SU-DHL-6 (cell line): ENCODE measurements at regions not wholly inside any gene's neighbourhood (a gene's known extent, or its start where the extent isn't known, plus 50 kb on each side); places are given as distances from the start of the nearest gene placed in this dataset.

Experiments
- H2AFZ ChIP-seq: fragments of 200-600 bp; sonication (generic); 2 replicates; pipeline ENCODE4 v1.6.1; 2014; ENCODE audit warnings: low read depth, mild to moderate bottlenecking, moderate library complexity, mixed read lengths, antibody characterized with exemption, low read length; ENCODE audit not compliant: severe bottlenecking
- H3F3A ChIP-seq: fragments of 200-600 bp; shearing (Covaris generic); 2 replicates; pipeline ENCODE4 v1.6.0; 2016; ENCODE audit warnings: antibody characterized with exemption, mild to moderate bottlenecking; ENCODE audit not compliant: insufficient read depth
- H3K27ac ChIP-seq: fragments of 200-600 bp; sonication (generic); 2 replicates; pipeline ENCODE4 v1.5.1; 2016; ENCODE audit warnings: low read depth, mild to moderate bottlenecking, low read length, moderate library complexity, mixed read lengths
- H3K27me3 ChIP-seq: fragments of 200-600 bp; sonication (generic), shearing (Covaris generic); 2 replicates; pipeline ENCODE4 v1.6.0; 2014; ENCODE audit warnings: mild to moderate bottlenecking, low read length
- H3K36me3 ChIP-seq: fragments of 200-600 bp; sonication (generic); 2 replicates; pipeline ENCODE4 v1.6.1; 2014; ENCODE audit warnings: mild to moderate bottlenecking, low read length, mixed read lengths
- H3K4me2 ChIP-seq: fragments of 300-600, 200-600 bp; shearing (Covaris generic), sonication (generic); 2 replicates; pipeline ENCODE4 v1.6.0; 2014; ENCODE audit warnings: low read length, low read depth, mild to moderate bottlenecking; ENCODE audit not compliant: poor library complexity, severe bottlenecking
- H3K4me3 ChIP-seq: fragments of 200-600 bp; sonication (generic); 2 replicates; pipeline ENCODE4 v1.5.1; 2014; ENCODE audit warnings: antibody characterized with exemption, low read length, mild to moderate bottlenecking, mixed read lengths; ENCODE audit not compliant: insufficient read depth, poor library complexity, severe bottlenecking
- H3K79me2 ChIP-seq: fragments of 200-600 bp; sonication (generic); 2 replicates; pipeline ENCODE4 v1.6.1; 2014; ENCODE audit warnings: mild to moderate bottlenecking, low read length, moderate library complexity; ENCODE audit not compliant: insufficient read depth
- H3K9ac ChIP-seq: fragments of 200-600 bp; sonication (generic); 2 replicates; pipeline ENCODE4 v1.7.0; 2014; ENCODE audit warnings: mild to moderate bottlenecking, low read length
- H3K9me2 ChIP-seq: fragments of 200-600 bp; sonication (generic); replicated peaks from 2 replicates; pipeline ENCODE4 v1.6.1; 2014; ENCODE audit warnings: low read length; ENCODE audit not compliant: insufficient read depth
- H3K9me3 ChIP-seq: fragments of 200-600 bp; sonication (generic); 2 replicates; pipeline ENCODE4 v1.6.1; 2014; ENCODE audit warnings: low read length, mixed read lengths; ENCODE audit not compliant: insufficient read depth
- H4K20me1 ChIP-seq: fragments of 200-600 bp; sonication (generic); 2 replicates; pipeline ENCODE4 v1.6.1; 2014; ENCODE audit warnings: low read depth, mild to moderate bottlenecking, antibody characterized with exemption, low read length, moderate library complexity, mixed read lengths
- CTCF ChIP-seq: fragments of 200-600 bp; sonication (generic); IDR thresholded peaks from one replicate; pipeline ENCODE4 v1.5.1; 2017; ENCODE audit warnings: antibody characterized with exemption, mild to moderate bottlenecking, low read length, moderate library complexity; ENCODE audit not compliant: insufficient read depth, poor library complexity, severe bottlenecking
- EZH2phosphoT487 ChIP-seq: fragments of 200-600 bp; sonication (generic), shearing (Covaris generic); conservative IDR thresholded peaks from 2 replicates; pipeline ENCODE4 v1.6.1; 2018; ENCODE audit warnings: mild to moderate bottlenecking, antibody characterized with exemption, low read length, moderate library complexity, mixed read lengths

GRCh38 chr2:133655610-133656009 is 87.3 kb upstream of the NCKAP5 start:
- no peak overlapping the region for H3K9ac ChIP-seq
- H2AFZ ChIP-seq, result no peak overlapping the region
- no peaks in the 10 kb centered on the region for H4K20me1 ChIP-seq
- H3F3A ChIP-seq, result no peaks in the 10 kb centered on the region
- no peaks in the 10 kb centered on the region for H3K9me3 ChIP-seq
- H3K4me2 ChIP-seq, result no peak overlapping the region
- H3K79me2 ChIP-seq, result no peaks in the 10 kb centered on the region
- no peak overlapping the region for H3K4me3 ChIP-seq
- no peaks in the 10 kb centered on the region for H3K36me3 ChIP-seq
- H3K27me3 ChIP-seq, result no peaks in the 10 kb centered on the region
- TF ChIP-seq CTCF (no peak), EZH2phosphoT487 (no peak)
- H3K9me2 ChIP-seq, result no peaks in the 10 kb centered on the region
- H3K27ac ChIP-seq, result no peak overlapping the region

DNA sequence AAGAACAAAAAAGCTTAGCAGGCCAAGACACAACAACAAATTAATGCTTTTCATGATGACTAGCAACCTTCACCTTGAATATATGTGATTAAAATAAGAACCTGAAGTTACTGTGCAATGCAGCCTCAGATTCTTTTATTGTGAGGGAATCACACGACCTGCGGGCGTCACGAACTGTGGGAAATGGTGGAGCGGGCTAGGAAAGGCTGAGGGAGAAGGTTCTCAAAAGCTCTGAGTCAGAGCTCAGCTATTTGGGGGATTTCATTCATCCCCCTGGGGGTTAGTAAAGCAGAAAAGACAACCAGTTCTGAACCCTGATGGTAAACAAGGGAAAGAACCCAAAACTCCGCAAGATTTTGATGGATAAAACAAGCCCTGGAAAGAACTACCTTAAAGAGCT is 89.3 kb upstream of the NCKAP5 start:
- Histone ChIP-seq H3K9me2 (no peaks in the 10 kb centered on the region), H2AFZ (no peak overlapping the region), H3K4me2 (no peak overlapping the region), H3K36me3 (no peaks in the 10 kb centered on the region), H3K79me2 (no peaks in the 10 kb centered on the region), H3K27ac (no peak overlapping the region), H3F3A (no peaks in the 10 kb centered on the region), H3K27me3 (no peaks in the 10 kb centered on the region), H3K4me3 (no peak overlapping the region), H3K9ac (no peak overlapping the region), H4K20me1 (no peaks in the 10 kb centered on the region), H3K9me3 (no peaks in the 10 kb centered on the region)
- TF ChIP-seq CTCF, result no peak
- TF ChIP-seq EZH2phosphoT487, result no peak

DNA sequence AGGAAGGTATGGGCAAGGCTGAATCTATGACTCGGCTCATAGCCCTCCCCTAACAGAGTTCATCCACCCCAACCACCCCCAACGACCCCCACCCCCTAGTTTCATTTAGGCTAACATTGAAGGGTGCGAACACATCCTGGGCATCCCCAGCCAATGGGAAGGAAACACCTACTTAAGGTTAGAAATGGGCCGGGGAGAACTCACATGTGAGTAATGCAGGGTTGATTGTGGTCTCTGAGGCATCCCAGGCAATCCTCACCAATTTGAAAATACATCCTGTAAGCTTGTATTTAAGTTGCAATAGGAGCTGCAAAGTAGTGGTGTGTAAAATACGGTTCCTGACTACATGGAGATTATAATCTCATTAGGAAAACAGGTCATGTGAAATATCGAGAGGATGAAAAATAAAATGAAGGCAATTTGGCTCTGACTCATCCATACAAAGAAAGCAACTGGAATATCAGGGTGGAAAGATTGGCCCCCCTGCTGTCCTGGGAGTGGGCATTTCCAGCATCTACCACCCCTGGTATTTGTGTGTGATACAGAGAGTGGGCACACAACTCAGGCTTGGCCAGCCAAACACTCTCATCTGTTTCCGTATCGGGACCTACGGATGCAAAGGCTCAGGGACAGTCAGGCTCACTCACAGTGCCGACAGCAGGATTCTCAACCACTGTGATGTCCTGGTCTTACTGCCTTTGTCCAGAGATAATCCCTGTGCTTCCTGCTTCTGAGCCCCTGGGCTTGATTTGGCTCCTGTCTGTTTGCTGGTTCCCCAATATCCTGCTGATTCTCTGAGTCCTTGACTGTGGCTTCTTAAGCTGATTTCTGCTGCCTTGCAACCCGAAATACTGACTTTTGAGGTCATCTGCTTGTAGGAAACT is 90.0 kb upstream of the NCKAP5 start:
- Histone ChIP-seq H4K20me1 (no peaks in the 10 kb centered on the region), H3K36me3 (no peaks in the 10 kb centered on the region), H3K4me3 (no peak overlapping the region), H3K27ac (no peak overlapping the region), H3K9me2 (no peaks in the 10 kb centered on the region), H2AFZ (no peak overlapping the region), H3K79me2 (no peaks in the 10 kb centered on the region), H3K9me3 (no peaks in the 10 kb centered on the region), H3K9ac (no peak overlapping the region), H3K4me2 (no peak overlapping the region), H3K27me3 (no peaks in the 10 kb centered on the region), H3F3A (no peaks in the 10 kb centered on the region)
- TF ChIP-seq CTCF, result no peak
- no peak for TF ChIP-seq EZH2phosphoT487
